ENCODE measurements at regions not wholly inside any gene's neighbourhood (a gene's known extent, or its start where the extent isn't known, plus 50 kb on each side); places are given as distances from the start of the nearest gene placed in this dataset.

DNA sequence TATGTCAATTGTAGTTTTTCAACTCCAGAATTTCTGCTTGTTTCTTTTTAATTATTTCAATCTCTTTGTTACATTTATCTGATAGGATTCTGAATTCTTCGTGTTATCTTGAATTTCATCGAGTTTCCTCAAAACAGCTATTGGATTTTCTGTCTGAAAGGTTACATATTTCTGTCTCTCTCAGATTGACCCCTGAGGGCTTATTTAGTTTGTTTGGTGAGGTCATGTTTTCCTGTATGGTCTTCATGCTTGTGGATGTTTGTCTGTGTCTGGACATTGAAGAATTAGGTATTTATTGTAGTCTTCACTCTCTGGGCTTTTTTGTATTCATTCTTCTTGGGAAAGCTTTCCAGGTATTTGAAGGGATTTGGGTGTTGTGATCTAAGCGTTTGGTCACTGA is 85.6 kb downstream of the SNAPC1 start:
- DNase-seq: no peak

DNA sequence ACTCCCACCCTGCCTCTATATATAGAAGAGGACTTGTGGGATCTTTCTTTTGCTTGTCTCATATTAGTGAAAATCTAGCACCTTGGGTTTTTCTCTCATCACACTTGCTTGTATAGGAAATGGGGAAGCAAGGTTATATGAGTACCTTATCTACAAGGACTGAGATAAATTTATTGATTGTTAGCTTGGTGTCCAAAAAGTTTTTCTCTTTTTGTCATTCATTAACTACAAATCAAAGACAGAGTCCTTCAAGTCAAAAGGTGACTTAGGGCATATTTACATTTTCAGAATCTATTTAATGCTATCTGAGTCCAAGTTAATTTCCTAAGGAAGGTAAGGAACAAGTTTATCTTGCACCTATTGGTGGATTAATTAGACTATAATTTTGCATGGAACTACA is 92.7 kb downstream of the SNAPC1 start:
- DNase-seq: no peak

DNA sequence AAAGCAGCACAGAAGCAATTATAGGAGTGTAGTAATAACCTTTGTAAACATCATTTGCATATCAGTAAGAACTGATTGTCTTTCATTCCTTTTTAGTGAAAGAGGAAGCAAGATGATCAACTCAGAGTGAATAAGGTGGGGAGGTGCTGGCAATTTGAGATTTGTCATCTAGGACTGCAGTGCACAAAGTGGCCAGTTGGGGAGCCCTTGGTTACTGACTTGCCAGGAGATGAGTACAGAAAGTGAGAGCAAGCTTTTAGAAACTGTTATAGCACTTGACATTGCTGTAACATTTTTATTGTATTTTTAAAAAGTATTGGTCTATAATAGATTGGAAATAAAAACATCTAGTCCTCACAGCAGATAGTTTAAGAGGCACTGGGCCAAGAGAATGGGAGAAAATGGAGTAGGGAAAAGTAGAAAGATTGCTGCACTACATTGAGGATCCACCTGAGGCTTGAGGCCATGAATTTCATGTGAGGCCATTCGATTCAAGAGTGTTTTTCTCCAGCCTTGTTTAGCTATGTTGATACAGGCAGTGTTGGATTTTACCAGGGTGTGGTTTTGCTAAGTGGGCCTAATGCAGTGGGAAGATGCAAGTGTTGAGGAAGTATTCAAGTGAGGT is 98.2 kb downstream of the SNAPC1 start:
- peak; percentile 54 for DNase-seq

DNA sequence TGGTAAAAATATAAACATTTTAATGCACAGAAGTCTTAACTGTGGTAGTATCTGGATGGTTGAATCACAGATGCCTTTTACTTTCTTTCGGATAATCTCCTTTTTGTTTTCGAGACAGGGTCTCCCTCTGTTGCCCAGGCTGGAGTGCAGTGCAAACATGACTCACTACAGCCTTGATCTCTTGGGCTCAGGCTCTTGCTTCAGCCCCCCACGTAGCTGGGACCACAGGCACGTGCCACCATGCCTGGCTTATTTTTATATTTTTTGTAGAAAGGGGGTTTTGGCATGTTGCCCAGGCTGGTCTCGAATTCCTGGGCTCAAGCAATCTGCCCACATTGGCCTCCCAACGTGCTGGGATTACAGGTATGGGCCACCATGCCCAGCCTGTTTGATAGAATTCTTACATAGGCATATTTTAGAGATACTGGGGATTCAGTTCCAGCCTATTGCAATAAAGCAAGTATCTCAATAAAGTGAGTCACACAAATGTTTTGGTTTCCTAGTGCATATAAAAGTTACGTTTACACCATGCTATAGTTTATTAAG is 99.2 kb downstream of the SNAPC1 start:
- no peak for DNase-seq

DNA sequence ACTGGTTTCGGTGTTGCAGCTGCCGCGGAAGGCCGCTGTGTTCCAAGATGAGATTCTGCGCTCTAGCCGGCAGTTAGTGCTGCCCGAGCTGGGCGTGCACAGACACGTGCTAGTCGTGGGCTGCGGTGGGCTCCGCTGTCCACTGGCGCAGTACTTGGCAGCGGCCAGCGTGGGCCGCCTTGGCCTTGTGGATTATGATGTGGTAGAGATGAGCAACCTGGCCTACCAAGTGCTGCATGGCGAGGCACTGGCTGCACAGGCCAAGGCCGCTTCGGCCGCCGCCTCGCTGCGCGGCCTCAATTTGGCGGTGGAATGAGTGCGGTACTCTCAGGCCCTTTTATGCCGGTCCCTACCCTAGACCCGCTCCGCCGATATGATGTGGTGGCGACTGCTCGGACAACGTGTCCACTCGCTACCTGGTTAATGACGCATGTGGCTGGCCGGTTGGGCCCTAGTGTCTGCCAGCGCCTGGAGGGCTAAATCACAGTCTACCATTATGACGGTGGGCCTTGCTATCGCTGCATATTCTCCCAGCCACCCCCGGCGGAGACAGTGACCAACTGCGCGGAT is 102.2 kb downstream of the SNAPC1 start:
- no peak for DNase-seq

DNA sequence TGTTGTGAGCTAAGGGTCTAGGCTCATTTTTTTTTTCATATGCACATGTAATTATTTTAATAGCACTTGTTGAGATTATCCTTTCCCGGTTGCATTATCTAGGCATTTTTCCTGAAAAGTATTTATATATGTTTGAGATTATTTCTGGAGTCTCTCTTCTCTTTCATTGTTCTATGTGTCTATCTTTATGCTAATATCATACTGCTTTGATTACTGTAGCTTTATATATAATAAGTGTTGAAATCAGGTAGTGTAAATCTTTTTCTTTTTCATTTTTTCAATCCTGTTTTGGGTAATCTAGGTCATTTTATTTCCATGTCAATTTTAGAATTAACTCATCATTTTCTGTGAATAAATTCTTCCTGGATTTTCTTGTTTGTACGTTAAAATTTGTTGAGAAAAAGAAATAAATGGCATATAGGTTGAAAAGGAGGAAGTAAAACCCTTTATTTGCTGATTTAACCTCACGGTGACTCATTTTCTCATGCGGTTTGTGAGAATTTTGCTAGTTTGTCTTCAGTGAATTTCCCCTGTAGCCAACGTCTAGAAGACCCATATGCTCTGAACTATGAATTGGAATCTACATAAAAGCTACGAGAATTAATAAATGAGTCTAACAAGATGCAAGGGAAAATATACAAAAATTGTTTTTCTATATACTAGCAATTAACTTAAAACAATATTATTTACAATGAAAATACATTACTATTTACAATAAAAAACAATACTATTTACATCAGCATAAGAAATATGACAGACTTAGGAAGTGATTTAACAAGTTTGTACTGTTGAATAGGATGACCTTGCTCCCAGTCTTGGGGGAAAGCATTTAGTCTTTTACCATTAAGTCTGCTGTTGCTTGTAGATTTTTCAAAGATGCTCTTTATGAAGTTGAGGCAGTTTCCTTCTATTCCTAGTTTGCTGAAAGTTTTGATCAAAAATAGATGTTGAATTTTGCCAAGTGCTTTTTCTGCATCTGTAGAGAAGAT is 105.0 kb downstream of the SNAPC1 start:
- DNase-seq: no peak

DNA sequence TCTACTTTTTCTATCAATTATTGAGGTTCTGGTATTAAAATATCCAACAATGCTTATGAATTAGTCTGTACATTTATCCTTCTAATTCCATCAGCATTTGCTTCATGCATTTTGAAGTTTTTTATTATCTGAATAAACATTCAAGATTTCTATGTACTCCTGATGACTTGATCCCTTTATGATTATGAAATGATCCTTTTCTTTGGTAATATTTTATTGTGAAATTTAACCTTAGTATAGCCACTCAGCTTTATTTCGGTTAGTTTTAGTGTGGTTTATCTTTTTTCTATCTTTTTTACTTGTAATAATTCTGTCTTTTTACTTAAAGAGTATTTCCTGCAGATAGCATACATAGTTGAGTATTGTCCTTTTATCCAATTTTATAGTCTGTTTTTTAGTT is 106.6 kb downstream of the SNAPC1 start:
- DNase-seq: no peak

DNA sequence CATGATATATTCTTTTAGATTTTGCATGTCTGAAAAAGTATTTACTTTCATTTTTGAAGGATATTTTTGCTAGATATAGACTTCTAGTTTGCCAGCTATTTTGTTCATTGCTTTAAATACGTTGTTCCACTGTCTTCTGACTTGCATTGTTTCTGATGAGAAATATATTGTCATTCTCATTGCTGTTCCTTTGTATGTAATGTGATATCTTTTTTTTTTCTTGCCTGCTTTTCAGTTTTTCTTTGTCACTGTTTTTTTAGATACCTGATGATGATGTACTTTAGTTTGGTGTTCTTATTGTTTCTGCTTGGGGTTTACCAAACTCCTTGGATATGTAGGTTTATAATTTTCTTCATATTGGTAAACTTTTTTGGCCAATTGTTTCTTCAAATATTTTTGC is 107.9 kb downstream of the SNAPC1 start:
- DNase-seq: no peak

DNA sequence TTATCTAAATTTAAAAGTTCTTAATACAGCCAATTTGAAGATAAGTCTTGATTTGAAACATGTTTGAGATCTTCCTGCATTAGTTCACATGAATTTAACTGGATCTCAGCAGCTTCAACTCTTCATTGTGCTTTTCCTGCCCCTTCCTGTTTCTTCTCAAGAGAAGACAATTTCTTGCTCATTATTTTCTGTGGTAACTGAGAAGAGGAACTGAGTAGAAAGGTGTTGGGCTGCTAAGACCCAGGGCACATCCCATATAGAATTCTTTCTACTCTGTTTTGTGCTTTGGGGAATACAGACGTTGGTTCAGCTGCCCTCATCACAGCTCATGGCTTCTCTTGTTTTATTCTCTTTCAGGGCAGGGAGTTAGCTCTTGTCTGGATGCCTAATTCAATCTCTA is 110.2 kb downstream of the SNAPC1 start:
- no peak for DNase-seq

DNA sequence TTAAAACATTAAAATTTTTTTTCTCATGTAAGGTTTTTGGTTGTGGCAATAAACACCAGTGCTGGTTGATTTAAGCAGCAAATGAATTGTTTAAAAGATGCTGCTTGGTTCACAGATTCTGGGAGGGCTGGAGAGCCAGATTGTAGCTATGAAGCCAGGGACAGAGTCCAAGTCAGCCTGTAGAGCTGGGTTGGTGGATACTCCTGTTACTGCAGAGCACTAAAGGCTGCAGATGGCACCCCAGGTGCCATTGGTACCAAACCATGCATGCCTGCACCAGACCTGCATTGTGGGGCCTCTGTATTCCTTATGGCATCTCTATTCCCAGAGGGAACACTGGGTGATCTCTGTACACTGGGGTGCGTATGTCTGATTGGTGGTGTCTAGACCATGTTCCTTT is 113.3 kb downstream of the SNAPC1 start:
- DNase-seq: no peak

DNA sequence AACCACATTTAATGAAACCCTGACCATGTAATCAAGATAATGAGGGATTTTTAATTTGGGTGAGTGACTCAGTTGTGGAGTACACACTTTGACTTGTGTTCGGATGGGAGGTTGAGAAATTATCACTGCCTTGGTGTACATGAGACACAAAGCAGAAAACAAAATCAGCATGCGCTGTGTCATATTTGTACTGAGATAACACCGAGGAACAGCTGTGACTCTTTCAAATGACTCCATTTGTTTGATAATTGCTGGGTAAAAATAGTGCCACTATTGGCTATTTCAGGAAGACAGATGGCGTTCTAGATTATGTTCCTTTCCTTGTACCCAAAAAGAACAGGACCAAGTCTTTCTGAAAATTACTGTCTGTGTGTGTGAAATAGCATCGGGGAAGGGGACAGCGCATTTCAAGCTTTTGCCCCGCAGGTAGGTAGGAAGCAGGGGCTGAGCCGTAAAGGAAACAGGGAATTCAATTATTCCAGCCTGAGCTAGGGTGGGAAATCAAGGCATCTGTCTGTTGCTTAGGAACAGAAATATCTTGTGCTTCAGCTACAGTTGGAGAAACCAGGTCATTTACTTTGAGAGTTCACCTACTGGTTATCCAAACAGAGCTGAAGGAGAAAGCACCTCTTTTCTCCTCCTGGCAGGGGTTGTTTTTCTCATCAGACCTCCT is 114.3 kb downstream of the SNAPC1 start:
- no peak for DNase-seq

DNA sequence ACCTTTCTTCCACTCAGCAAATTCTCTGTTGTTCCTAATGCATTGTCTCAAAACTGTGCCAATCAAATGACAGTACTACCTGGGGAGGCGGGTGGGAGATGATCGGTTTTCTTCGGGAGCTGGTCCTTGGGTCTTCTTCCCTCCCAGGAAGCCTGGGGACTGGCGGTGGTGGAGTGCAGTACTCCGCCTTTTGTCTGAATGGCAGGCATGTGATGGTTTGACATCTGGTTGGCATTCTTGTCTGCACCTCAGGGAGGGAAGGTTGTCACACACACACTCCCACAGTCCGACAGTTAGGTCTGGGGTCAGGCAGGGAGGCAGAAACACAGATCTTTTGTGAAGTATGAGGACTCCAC is 114.8 kb downstream of the SNAPC1 start:
- no peak for DNase-seq

DNA sequence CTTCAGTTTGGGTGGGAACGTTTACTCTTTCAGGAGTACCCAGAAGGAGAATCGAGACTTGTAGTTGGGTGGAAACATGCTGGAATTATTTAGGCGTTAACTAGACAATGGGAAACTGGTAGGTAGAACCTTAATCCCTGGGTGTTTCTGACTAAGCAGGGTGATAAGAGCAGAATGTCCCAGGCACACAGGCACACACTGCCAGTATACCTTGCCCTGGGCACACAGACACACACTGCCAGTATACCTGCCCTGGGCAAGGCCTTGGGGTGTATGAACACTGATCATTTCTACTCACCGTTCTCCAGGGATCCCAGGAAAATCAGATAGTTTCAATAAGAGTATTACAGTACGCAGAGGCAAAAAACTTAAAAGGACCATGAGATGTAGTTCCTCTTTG is 115.5 kb downstream of the SNAPC1 start:
- no peak for DNase-seq

DNA sequence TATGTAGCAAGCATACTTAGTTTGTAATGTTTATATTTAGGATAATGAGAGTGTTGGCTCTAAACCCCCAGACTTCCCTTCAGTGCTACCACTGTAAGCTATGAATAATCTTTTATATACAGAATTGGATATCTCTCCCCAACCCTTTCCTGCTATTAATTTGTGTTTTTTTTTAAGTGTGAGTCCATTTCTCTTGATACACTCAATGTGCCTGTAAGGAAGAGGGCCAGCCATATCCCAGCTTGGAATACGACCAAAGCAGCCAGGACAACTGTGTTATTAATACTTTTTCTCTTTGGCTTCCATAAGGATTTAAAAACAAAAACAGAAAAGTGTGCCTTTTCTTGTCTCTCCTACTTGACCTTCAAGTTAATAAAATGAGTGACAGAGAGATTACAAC is 116.7 kb downstream of the SNAPC1 start:
- DNase-seq: no peak

DNA sequence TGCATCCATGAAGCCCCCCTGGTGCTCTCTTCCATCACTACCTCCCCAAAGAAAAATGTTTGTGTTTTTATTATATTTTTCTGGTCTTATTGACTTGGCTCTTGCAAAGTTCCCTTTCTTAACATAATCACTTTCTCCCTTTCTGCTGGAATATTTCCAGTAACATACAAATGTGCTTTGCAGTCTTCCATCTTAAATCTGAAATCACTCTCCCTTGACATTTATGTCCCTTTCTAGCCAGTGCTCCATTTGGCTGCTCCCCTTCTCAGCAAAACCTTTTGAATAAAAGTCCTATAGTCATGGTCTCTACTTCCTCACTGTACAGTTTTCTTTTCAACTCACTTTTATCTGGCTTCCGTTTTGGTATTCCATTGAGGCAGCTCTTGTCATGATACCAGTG is 118.8 kb downstream of the SNAPC1 start:
- no peak for DNase-seq

DNA sequence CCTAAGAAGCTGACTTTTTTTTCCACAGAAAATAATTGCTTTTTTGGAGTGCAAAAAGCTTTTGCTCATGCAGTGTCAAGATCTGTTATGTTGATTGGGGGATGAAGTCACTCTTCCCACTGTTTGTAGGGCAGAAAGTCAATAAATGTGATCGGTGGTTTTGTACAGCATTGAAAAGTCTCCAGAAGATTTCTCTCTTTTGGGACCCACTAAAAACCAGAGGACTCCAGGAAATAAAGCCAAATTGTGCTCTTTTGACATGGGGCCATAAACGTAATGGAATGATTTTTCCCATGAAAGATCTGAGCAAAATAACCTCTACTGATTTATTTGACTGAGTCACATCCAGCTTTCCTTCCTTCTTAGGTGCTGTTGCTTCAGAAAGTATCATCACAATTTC is 122.5 kb downstream of the SNAPC1 start:
- DNase-seq: no peak

DNA sequence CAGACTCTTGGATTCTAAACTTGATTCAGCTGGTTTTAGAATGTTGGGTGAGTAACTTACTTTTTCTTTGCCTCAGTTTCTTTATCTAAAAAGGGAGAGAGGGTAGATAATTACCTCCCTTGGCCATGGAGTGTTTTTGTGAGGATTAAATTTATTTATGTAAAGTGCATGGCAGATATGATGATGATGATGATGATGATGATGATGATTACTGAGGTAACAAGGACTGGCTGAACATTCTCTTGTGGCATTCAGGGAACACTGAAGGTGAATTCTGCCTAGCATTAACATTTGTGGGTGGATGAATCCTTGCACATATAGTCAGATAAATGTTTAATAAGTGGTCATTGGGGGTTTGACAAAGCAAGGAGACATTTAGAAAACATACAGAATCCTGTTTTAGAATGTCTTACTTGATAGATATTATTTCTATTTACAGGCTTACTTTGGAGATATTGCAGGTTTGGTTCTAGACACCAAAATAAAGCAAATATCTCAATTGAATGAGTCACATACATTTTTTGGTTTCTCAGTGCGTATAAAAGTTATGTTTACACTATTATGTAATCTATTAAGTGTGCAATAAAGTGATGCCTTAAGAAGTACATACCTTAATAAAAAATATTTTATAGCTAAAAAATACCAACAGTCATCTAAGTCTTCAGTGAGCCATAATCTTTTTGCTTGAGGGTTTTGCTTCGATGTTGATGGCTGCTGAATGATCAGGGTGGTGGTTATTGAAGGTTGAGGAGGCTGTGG is 123.2 kb downstream of the SNAPC1 start:
- no peak for DNase-seq

DNA sequence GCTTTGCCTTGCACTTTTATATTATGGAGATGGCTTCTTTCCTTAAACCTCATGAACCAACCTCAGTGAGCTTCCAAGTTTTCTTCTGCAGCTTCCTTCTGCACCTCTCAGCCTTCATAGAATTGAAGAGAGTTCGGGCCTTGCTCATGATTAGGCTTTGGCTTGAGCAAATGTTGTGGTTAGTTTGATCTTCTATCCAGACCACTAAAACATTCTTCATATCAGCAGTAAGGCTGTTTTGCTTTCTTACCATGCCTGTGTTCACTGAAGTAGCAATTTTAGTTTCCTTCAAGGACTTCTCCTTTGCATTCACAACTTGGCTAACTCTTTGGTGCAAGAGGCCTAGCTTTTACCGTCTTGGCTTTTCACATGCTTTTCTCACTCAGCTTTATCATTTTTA is 125.4 kb downstream of the SNAPC1 start:
- DNase-seq: no peak

DNA sequence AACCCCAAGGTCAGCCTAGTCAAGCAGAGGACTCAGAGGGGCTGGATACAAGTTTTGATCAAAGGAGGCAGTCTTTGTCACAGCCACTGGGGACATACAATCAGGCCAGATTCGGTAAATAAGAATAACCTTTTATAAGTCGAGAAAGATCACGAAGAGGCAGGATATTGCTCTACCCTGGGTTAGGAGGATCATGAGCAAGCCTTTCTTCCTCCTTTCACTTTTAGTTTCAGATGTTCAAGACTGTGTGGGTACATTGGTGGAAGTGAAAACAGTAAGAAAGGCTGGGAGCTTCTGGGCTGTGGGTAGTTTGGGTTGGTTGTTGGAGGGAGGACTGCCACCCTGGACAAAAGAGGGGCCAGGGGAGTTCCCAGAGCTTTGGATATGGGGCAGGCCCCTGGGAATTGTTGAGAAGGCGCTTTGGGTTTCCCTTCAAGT is 127.7 kb downstream of the SNAPC1 start:
- no peak for DNase-seq

DNA sequence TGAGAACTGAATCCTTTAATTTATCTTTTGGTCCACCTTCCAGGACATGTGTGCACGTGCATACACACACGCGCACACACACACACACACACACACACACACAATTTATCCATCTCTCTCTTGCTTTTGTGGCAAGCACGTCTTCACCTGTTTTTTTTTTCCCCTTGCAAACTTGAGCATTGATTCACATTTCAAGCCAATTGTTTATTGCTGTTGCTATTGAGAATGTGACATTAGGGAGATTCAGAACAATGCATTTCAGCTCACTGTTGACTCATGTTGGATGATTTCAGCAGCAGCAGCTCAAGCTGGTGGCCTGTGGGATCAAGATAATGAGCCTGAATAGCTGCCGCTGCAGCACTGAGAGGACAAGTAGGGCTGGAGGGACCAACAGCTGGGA is 128.9 kb downstream of the SNAPC1 start:
- DNase-seq: peak; percentile 25

DNA sequence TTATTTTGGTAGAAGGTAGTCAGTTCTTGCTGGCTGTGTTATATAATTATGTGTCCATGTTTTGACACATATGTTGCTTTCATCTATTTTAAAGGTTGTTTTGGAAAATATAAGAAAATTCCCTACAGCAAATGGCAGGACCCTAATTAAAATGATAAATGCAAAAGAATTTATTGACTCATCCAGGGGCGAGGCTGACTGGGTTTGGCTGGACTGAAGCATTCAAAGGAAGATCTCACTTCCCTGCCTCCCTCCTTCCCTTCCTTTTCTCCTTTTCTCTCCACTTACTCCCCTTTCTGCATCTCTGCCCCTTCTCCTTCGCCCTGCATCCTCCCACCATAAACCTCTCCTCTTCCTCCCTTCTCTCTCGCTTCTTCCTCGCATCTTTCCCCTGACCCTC is 129.6 kb downstream of the SNAPC1 start:
- no peak for DNase-seq

DNA sequence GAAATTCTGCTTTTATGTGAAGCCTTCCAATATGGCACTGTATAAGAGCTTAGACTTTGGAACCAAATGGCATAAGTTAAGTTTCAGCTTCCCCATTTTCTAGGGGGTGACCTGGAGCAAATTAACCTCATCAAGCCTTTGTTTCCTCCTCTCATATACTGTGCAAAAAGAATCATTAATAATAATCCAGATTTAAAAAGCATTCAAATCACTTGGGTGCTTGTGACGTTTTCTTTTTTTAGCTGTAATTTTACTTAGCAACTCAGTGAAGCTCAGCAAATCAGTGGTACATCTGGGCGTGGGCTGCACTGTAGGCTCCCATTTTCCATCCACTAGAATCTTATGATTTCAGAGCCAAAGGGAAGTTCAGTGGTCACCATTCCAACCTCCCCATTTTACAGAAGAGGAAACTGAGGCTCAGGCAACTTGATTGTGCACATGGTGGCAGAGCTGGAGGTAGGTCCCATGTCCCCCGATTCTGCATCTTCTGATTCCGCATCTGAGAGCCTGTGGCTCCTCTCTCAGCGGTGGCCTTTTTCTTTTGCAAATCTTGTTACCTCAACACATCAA is 131.2 kb downstream of the SNAPC1 start:
- no peak for DNase-seq

Measured in fibroblast of skin of back (primary cell).